GM23338 (cell line): ENCODE measurements at regions not wholly inside any gene's neighbourhood (a gene's known extent, or its start where the extent isn't known, plus 50 kb on each side); places are given as distances from the start of the nearest gene placed in this dataset.

Experiments used
- CREB1 ChIP-seq: fragments of 250-450 bp; sonication (Bioruptor Pico); IDR thresholded peaks from 2 replicates; pipeline ENCODE4 v1.5.0; 2020; ENCODE audit warnings: low read depth, mild to moderate bottlenecking, moderate library complexity
- EZH2 ChIP-seq: fragments of 200-600 bp; sonication (generic); IDR thresholded peaks from one replicate; pipeline ENCODE4 v1.8.0; 2017; ENCODE audit warnings: antibody characterized with exemption, mild to moderate bottlenecking, low read depth; ENCODE audit not compliant: unreplicated experiment
- EZH2phosphoT487 ChIP-seq: fragments of 200-600 bp; sonication (generic); IDR thresholded peaks from one replicate; pipeline ENCODE4 v1.8.1; 2018; ENCODE audit warnings: antibody characterized with exemption; ENCODE audit not compliant: unreplicated experiment
- JUNB ChIP-seq: IDR thresholded peaks from one replicate; pipeline ENCODE4 v1.6.1; 2016; ENCODE audit warnings: antibody characterized with exemption; ENCODE audit not compliant: unreplicated experiment
- NANOG ChIP-seq: IDR thresholded peaks from 2 replicates; pipeline ENCODE4 v1.6.1; 2016; ENCODE audit warnings: antibody characterized with exemption, borderline replicate concordance
- POLR2AphosphoS5 ChIP-seq: IDR thresholded peaks from 2 replicates; pipeline ENCODE4 v1.6.1; 2016; ENCODE audit warnings: antibody characterized with exemption, low read depth
- ZNF331 ChIP-seq: fragments of 250-450 bp; sonication (Bioruptor Pico); IDR thresholded peaks from 2 replicates; pipeline ENCODE4 v1.5.0; 2020; ENCODE audit warnings: low read depth, mild to moderate bottlenecking, moderate library complexity
- TF ChIP-seq, protein P1 (sequence below), 2 experiments: fragments of 200-600 bp in 1 of 2; sonication (generic) in 1 of 2; conservative IDR thresholded peaks; 2 replicates each; pipeline versions ENCODE4 v1.5.1 to v1.6.1; 2016 to 2017; ENCODE audit warnings: antibody characterized with exemption in 2 of 2, low read depth in 2 of 2, mild to moderate bottlenecking in 2 of 2, moderate library complexity in 1 of 2
- TF ChIP-seq, protein P2 (sequence below): IDR thresholded peaks from 2 replicates; pipeline ENCODE4 v1.6.1; 2016; ENCODE audit warnings: antibody characterized with exemption
- TF ChIP-seq, protein P3 (sequence below): fragments of 250-450 bp; sonication (Bioruptor Pico); IDR thresholded peaks from 2 replicates; pipeline ENCODE4 v1.5.0; 2020; ENCODE audit warnings: mild to moderate bottlenecking, moderate library complexity
- TF ChIP-seq, protein P4 (sequence below): IDR thresholded peaks from one replicate; pipeline ENCODE4 v1.6.1; 2018; ENCODE audit warnings: antibody characterized with exemption; ENCODE audit not compliant: unreplicated experiment

GRCh38 chr18:67281746-67282145, 234.8 kb downstream of the DSEL start:
- TF ChIP-seq, protein P1, sequence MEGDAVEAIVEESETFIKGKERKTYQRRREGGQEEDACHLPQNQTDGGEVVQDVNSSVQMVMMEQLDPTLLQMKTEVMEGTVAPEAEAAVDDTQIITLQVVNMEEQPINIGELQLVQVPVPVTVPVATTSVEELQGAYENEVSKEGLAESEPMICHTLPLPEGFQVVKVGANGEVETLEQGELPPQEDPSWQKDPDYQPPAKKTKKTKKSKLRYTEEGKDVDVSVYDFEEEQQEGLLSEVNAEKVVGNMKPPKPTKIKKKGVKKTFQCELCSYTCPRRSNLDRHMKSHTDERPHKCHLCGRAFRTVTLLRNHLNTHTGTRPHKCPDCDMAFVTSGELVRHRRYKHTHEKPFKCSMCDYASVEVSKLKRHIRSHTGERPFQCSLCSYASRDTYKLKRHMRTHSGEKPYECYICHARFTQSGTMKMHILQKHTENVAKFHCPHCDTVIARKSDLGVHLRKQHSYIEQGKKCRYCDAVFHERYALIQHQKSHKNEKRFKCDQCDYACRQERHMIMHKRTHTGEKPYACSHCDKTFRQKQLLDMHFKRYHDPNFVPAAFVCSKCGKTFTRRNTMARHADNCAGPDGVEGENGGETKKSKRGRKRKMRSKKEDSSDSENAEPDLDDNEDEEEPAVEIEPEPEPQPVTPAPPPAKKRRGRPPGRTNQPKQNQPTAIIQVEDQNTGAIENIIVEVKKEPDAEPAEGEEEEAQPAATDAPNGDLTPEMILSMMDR (conservative IDR thresholded peaks at IDR 0.05; ENCODE audit: low read depth in 2 of 2) = no peak
- TF ChIP-seq EZH2 = no peak
- no peak for TF ChIP-seq CREB1
- TF ChIP-seq NANOG = no peak
- no peak for TF ChIP-seq EZH2phosphoT487
- TF ChIP-seq, protein P2, sequence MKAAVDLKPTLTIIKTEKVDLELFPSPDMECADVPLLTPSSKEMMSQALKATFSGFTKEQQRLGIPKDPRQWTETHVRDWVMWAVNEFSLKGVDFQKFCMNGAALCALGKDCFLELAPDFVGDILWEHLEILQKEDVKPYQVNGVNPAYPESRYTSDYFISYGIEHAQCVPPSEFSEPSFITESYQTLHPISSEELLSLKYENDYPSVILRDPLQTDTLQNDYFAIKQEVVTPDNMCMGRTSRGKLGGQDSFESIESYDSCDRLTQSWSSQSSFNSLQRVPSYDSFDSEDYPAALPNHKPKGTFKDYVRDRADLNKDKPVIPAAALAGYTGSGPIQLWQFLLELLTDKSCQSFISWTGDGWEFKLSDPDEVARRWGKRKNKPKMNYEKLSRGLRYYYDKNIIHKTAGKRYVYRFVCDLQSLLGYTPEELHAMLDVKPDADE = no peak
- TF ChIP-seq, protein P3, sequence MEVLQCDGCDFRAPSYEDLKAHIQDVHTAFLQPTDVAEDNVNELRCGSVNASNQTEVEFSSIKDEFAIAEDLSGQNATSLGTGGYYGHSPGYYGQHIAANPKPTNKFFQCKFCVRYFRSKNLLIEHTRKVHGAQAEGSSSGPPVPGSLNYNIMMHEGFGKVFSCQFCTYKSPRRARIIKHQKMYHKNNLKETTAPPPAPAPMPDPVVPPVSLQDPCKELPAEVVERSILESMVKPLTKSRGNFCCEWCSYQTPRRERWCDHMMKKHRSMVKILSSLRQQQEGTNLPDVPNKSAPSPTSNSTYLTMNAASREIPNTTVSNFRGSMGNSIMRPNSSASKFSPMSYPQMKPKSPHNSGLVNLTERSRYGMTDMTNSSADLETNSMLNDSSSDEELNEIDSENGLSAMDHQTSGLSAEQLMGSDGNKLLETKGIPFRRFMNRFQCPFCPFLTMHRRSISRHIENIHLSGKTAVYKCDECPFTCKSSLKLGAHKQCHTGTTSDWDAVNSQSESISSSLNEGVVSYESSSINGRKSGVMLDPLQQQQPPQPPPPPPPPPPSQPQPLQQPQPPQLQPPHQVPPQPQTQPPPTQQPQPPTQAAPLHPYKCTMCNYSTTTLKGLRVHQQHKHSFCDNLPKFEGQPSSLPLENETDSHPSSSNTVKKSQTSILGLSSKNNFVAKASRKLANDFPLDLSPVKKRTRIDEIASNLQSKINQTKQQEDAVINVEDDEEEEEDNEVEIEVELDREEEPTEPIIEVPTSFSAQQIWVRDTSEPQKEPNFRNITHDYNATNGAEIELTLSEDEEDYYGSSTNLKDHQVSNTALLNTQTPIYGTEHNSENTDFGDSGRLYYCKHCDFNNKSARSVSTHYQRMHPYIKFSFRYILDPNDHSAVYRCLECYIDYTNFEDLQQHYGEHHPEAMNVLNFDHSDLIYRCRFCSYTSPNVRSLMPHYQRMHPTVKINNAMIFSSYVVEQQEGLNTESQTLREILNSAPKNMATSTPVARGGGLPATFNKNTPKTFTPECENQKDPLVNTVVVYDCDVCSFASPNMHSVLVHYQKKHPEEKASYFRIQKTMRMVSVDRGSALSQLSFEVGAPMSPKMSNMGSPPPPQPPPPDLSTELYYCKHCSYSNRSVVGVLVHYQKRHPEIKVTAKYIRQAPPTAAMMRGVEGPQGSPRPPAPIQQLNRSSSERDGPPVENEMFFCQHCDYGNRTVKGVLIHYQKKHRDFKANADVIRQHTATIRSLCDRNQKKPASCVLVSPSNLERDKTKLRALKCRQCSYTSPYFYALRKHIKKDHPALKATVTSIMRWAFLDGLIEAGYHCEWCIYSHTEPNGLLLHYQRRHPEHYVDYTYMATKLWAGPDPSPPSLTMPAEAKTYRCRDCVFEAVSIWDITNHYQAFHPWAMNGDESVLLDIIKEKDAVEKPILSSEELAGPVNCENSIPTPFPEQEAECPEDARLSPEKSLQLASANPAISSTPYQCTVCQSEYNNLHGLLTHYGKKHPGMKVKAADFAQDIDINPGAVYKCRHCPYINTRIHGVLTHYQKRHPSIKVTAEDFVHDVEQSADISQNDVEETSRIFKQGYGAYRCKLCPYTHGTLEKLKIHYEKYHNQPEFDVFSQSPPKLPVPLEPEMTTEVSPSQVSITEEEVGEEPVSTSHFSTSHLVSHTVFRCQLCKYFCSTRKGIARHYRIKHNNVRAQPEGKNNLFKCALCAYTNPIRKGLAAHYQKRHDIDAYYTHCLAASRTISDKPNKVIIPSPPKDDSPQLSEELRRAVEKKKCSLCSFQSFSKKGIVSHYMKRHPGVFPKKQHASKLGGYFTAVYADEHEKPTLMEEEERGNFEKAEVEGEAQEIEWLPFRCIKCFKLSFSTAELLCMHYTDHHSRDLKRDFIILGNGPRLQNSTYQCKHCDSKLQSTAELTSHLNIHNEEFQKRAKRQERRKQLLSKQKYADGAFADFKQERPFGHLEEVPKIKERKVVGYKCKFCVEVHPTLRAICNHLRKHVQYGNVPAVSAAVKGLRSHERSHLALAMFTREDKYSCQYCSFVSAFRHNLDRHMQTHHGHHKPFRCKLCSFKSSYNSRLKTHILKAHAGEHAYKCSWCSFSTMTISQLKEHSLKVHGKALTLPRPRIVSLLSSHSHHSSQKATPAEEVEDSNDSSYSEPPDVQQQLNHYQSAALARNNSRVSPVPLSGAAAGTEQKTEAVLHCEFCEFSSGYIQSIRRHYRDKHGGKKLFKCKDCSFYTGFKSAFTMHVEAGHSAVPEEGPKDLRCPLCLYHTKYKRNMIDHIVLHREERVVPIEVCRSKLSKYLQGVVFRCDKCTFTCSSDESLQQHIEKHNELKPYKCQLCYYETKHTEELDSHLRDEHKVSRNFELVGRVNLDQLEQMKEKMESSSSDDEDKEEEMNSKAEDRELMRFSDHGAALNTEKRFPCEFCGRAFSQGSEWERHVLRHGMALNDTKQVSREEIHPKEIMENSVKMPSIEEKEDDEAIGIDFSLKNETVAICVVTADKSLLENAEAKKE (CRISPR knock-in tag) = no peak
- TF ChIP-seq, protein P4, sequence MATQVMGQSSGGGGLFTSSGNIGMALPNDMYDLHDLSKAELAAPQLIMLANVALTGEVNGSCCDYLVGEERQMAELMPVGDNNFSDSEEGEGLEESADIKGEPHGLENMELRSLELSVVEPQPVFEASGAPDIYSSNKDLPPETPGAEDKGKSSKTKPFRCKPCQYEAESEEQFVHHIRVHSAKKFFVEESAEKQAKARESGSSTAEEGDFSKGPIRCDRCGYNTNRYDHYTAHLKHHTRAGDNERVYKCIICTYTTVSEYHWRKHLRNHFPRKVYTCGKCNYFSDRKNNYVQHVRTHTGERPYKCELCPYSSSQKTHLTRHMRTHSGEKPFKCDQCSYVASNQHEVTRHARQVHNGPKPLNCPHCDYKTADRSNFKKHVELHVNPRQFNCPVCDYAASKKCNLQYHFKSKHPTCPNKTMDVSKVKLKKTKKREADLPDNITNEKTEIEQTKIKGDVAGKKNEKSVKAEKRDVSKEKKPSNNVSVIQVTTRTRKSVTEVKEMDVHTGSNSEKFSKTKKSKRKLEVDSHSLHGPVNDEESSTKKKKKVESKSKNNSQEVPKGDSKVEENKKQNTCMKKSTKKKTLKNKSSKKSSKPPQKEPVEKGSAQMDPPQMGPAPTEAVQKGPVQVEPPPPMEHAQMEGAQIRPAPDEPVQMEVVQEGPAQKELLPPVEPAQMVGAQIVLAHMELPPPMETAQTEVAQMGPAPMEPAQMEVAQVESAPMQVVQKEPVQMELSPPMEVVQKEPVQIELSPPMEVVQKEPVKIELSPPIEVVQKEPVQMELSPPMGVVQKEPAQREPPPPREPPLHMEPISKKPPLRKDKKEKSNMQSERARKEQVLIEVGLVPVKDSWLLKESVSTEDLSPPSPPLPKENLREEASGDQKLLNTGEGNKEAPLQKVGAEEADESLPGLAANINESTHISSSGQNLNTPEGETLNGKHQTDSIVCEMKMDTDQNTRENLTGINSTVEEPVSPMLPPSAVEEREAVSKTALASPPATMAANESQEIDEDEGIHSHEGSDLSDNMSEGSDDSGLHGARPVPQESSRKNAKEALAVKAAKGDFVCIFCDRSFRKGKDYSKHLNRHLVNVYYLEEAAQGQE = no peak
- no peak for TF ChIP-seq POLR2AphosphoS5
- no peak for TF ChIP-seq ZNF331 (CRISPR knock-in tag)
- TF ChIP-seq JUNB = no peak
